HL-60 (cell line): ENCODE measurements at regions not wholly inside any gene's neighbourhood (a gene's known extent, or its start where the extent isn't known, plus 50 kb on each side); places are given as distances from the start of the nearest gene placed in this dataset.

Experiments
- GABPA ChIP-seq: IDR thresholded peaks from 2 replicates; pipeline ENCODE4 v1.6.1; 2012; ENCODE audit warnings: low read depth
- POLR2AphosphoS5 ChIP-seq: IDR thresholded peaks from 2 replicates; pipeline ENCODE4 v1.6.1; 2012; ENCODE audit warnings: low read depth
- SPI1 ChIP-seq: IDR thresholded peaks from 2 replicates; pipeline ENCODE4 v1.6.1; 2012; ENCODE audit warnings: low read depth, mild to moderate bottlenecking, borderline replicate concordance
- TF ChIP-seq, protein P1 (sequence below): IDR thresholded peaks from one replicate; pipeline ENCODE4 v1.5.1; 2011; ENCODE audit warnings: low read length, control low read depth, inconsistent platforms; ENCODE audit not compliant: insufficient read depth
- TF ChIP-seq, protein P2 (sequence below): IDR thresholded peaks from 2 replicates; pipeline ENCODE4 v1.6.1; 2012; ENCODE audit warnings: low read depth; ENCODE audit not compliant: insufficient replicate concordance

DNA sequence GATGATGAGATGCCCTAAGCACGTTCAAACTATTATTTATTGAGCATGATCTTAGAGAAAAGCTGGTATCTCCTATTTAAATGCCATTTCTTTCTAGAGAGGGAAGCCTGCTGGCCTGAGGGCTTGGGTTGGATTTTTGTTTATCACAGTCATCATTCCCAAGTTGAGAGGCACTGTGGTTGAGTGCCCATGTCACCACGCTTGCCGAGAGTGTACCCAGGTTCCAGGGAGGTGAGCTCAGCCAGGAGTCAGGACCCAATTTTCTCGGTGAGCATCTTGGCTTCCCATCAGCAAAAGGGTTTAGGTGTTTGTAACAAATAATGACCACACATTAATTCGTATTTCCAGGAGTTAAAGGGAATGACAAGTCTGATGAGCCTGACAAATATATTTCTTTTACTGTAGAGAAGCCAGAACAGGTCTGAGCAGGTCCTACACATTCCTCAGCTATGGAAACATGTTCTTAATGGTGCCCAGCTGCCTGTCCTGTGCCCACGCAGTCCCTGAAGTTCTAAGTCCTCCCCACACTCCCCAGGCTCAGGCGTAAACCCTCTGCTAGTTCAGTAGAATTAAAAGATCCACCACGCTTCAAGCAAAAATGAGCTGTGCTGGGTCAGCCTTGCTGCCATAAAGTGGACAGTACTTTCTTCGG is 258.9 kb upstream of the IRX2 start:
- TF ChIP-seq, protein P1, sequence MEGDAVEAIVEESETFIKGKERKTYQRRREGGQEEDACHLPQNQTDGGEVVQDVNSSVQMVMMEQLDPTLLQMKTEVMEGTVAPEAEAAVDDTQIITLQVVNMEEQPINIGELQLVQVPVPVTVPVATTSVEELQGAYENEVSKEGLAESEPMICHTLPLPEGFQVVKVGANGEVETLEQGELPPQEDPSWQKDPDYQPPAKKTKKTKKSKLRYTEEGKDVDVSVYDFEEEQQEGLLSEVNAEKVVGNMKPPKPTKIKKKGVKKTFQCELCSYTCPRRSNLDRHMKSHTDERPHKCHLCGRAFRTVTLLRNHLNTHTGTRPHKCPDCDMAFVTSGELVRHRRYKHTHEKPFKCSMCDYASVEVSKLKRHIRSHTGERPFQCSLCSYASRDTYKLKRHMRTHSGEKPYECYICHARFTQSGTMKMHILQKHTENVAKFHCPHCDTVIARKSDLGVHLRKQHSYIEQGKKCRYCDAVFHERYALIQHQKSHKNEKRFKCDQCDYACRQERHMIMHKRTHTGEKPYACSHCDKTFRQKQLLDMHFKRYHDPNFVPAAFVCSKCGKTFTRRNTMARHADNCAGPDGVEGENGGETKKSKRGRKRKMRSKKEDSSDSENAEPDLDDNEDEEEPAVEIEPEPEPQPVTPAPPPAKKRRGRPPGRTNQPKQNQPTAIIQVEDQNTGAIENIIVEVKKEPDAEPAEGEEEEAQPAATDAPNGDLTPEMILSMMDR = no peak
- TF ChIP-seq POLR2AphosphoS5 (no peak), GABPA (no peak), SPI1 (no peak)
- TF ChIP-seq, protein P2, sequence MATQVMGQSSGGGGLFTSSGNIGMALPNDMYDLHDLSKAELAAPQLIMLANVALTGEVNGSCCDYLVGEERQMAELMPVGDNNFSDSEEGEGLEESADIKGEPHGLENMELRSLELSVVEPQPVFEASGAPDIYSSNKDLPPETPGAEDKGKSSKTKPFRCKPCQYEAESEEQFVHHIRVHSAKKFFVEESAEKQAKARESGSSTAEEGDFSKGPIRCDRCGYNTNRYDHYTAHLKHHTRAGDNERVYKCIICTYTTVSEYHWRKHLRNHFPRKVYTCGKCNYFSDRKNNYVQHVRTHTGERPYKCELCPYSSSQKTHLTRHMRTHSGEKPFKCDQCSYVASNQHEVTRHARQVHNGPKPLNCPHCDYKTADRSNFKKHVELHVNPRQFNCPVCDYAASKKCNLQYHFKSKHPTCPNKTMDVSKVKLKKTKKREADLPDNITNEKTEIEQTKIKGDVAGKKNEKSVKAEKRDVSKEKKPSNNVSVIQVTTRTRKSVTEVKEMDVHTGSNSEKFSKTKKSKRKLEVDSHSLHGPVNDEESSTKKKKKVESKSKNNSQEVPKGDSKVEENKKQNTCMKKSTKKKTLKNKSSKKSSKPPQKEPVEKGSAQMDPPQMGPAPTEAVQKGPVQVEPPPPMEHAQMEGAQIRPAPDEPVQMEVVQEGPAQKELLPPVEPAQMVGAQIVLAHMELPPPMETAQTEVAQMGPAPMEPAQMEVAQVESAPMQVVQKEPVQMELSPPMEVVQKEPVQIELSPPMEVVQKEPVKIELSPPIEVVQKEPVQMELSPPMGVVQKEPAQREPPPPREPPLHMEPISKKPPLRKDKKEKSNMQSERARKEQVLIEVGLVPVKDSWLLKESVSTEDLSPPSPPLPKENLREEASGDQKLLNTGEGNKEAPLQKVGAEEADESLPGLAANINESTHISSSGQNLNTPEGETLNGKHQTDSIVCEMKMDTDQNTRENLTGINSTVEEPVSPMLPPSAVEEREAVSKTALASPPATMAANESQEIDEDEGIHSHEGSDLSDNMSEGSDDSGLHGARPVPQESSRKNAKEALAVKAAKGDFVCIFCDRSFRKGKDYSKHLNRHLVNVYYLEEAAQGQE = no peak
